CMK (cell line): ENCODE measurements at regions not wholly inside any gene's neighbourhood (a gene's known extent, or its start where the extent isn't known, plus 50 kb on each side); places are given as distances from the start of the nearest gene placed in this dataset.

Experiments used
- DNase-seq: peaks from one replicate; pipeline ENCODE4 v3.0.0-alpha.2; 2010; ENCODE audit warnings: low read depth

- no peak for DNase-seq
Observed at GRCh38 chrX:8868906-8869305, 67.7 kb upstream of the FAM9A start.

- DNase-seq: no peak
Observed at GRCh38 chrX:8868070-8868773, 67.0 kb upstream of the FAM9A start.

GRCh38 chrX:8867406-8867805, 66.2 kb upstream of the FAM9A start:
- no peak for DNase-seq

- no peak for DNase-seq
Observed at GRCh38 chrX:8864161-8864560, 63.0 kb upstream of the FAM9A start.

GRCh38 chrX:8861908-8862307, 60.7 kb upstream of the FAM9A start:
- DNase-seq: no peak

- no peak for DNase-seq
Observed at GRCh38 chrX:8851231-8851886, 50.2 kb upstream of the FAM9A start.
